CD4-positive, alpha-beta T cell (primary cell): ENCODE measurements at regions not wholly inside any gene's neighbourhood (a gene's known extent, or its start where the extent isn't known, plus 50 kb on each side); places are given as distances from the start of the nearest gene placed in this dataset.

Experiments used
- ATAC-seq: fragments of 200-7000 bp; cut with Tn5 transposase; one replicate; pipeline ENCODE4 v1.10.0; 2022; ENCODE audit warnings: mild to moderate bottlenecking; ENCODE audit not compliant: poor library complexity
- CTCF ChIA-PET: fragments of 350-600 bp; sonication (Branson Sonifier 250); formaldehyde crosslinking; loops from one replicate; lab custom pipeline; 2021; ENCODE audit warnings: antibody characterized with exemption, inconsistent platforms; lab: Charles Lee
- POLR2A ChIA-PET: fragments of 350-600 bp; sonication (Branson Sonifier 250); formaldehyde crosslinking; loops from one replicate; lab custom pipeline; 2021; ENCODE audit warnings: antibody characterized with exemption, inconsistent platforms; lab: Charles Lee
- DNase-seq, 14 experiments: peaks; one replicate each; pipeline ENCODE4 v3.0.0-alpha.2; 2013 to 2020; ENCODE audit warnings: mixed read lengths in 2 of 14
- H3K27ac ChIP-seq, 2 donors: one replicate each; pipeline versions ENCODE4 v1.5.1 to v1.7.0; 2013; ENCODE audit warnings: low read length in 2 of 2, low read depth in 1 of 2, mild to moderate bottlenecking in 1 of 2
- H3K27me3 ChIP-seq, 2 experiments: 1 replicate in 1 of 2; 2 replicates in 1 of 2; pipeline versions ENCODE4 v1.6.1 to v1.7.0; 2013; ENCODE audit warnings: low read length in 2 of 2, control low read depth in 1 of 2, mild to moderate bottlenecking in 1 of 2, moderate library complexity in 1 of 2; ENCODE audit not compliant: insufficient read depth in 2 of 2, control insufficient read depth in 1 of 2
- H3K36me3 ChIP-seq: one replicate; pipeline ENCODE4 v1.6.1; 2013; ENCODE audit warnings: low read length, control low read depth; ENCODE audit not compliant: insufficient read depth
- H3K4me1 ChIP-seq: one replicate; pipeline ENCODE4 v1.6.1; 2013; ENCODE audit warnings: low read length, control low read depth; ENCODE audit not compliant: insufficient read depth
- H3K4me3 ChIP-seq: one replicate; pipeline ENCODE4 v1.5.1; 2013; ENCODE audit warnings: mild to moderate bottlenecking, low read length, moderate library complexity
- H3K9me3 ChIP-seq, 2 experiments: 1 replicate in 1 of 2; 2 replicates in 1 of 2; pipeline versions ENCODE4 v1.6.1 to v1.7.0; 2013; ENCODE audit warnings: low read length in 2 of 2, mild to moderate bottlenecking in 2 of 2, control low read depth in 1 of 2, moderate library complexity in 1 of 2; ENCODE audit not compliant: control insufficient read depth in 1 of 2, insufficient read depth in 1 of 2
- H3K27ac Mint-ChIP-seq: one replicate; pipeline ENCODE4 v1.8.0; 2020; ENCODE audit warnings: mixed read lengths
- H3K27me3 Mint-ChIP-seq: one replicate; pipeline ENCODE4 v1.8.0; 2021; ENCODE audit warnings: mixed read lengths
- H3K36me3 Mint-ChIP-seq: one replicate; pipeline ENCODE4 v1.8.0; 2021; ENCODE audit warnings: low read depth, mixed read lengths
- H3K4me1 Mint-ChIP-seq: one replicate; pipeline ENCODE4 v1.8.0; 2021; ENCODE audit warnings: low read depth, mixed read lengths
- H3K4me3 Mint-ChIP-seq: one replicate; pipeline ENCODE4 v1.8.0; 2020; ENCODE audit warnings: mild to moderate bottlenecking, mixed read lengths
- H3K9me3 Mint-ChIP-seq: one replicate; pipeline ENCODE4 v1.8.0; 2020; ENCODE audit warnings: mixed read lengths
- intact Hi-C, 2 experiments: fragments of 100-400 bp; cut with DNase I in 1 of 2; cut with micrococcal nuclease in 1 of 2; formaldehyde crosslinking; loops; one replicate each; pipeline versions ENCODE4 v1.15.1 to v1.9.0; 2023 to 2025; cut with DNase I, micrococcal nuclease
- TF ChIP-seq, protein P1 (sequence below): fragments of 200-600 bp; IDR thresholded peaks from one replicate; pipeline ENCODE4 v1.8.0; 2022; ENCODE audit warnings: antibody characterized with exemption, mild to moderate bottlenecking

DNA sequence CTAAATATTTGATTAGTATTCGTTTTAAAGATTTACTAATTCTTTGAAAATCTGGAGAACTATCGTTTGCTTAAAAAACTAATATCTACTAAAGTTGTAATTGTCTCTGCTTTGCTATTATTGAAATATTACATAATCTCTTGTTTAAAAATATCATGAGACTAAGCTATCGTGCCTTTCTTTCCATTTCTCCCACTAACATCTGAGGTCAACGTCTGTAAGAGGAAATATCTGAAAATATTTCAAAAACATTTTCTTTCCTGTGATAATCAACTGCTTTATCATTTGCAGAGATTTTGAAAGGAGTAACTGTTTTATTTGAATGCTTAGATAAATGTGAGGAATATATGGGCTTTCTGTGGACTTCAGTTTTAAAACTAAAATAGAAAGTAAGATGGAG lies 694.1 kb downstream of the USP25 start:
- Mint-ChIP-seq H3K36me3 (no peaks in the 10 kb centered on the region), H3K27ac (no peak overlapping the region), H3K27me3 (no peaks in the 10 kb centered on the region), H3K9me3 (no peaks in the 10 kb centered on the region), H3K4me3 (no peak overlapping the region), H3K4me1 (no peaks in the 10 kb centered on the region)
- TF ChIP-seq, protein P1, sequence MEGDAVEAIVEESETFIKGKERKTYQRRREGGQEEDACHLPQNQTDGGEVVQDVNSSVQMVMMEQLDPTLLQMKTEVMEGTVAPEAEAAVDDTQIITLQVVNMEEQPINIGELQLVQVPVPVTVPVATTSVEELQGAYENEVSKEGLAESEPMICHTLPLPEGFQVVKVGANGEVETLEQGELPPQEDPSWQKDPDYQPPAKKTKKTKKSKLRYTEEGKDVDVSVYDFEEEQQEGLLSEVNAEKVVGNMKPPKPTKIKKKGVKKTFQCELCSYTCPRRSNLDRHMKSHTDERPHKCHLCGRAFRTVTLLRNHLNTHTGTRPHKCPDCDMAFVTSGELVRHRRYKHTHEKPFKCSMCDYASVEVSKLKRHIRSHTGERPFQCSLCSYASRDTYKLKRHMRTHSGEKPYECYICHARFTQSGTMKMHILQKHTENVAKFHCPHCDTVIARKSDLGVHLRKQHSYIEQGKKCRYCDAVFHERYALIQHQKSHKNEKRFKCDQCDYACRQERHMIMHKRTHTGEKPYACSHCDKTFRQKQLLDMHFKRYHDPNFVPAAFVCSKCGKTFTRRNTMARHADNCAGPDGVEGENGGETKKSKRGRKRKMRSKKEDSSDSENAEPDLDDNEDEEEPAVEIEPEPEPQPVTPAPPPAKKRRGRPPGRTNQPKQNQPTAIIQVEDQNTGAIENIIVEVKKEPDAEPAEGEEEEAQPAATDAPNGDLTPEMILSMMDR, result no peak
- Histone ChIP-seq H3K4me1 (no peaks in the 10 kb centered on the region), H3K9me3 (no peaks in the 10 kb centered on the region), H3K27me3 (no peaks in the 10 kb centered on the region), H3K27ac (no peak overlapping the region), H3K4me3 (no peak overlapping the region), H3K36me3 (no peaks in the 10 kb centered on the region)
- POLR2A ChIA-PET, result no interaction called here
- CTCF ChIA-PET, result no interaction called here
- intact Hi-C loops, result no loop called here
- ATAC-seq (no peak), DNase-seq (no peak)

DNA sequence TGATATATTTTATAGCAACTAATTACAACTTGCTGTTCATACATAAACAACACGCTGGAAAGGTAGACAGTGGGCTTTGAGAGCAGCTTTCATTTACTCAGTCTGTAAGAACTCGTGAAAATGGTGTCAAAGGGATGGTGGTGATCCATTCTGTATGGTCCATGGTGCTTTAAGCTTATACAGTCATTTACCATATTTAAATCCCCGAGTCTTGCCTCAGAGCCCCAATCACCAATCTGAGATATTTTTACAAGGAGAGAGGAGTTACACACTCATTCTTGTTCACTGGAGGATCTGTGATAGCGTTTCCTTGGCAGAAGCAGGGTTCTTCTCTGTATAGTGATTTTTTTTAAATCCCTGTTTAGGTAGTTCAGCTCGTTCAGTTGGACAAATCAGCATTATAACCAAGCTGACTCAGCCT lies 694.6 kb downstream of the USP25 start:
- Histone ChIP-seq H3K9me3 (no peaks in the 10 kb centered on the region), H3K27ac (no peak overlapping the region), H3K27me3 (no peaks in the 10 kb centered on the region), H3K36me3 (no peaks in the 10 kb centered on the region), H3K4me1 (no peaks in the 10 kb centered on the region), H3K4me3 (no peak overlapping the region)
- POLR2A ChIA-PET, result no interaction called here
- H3K36me3 Mint-ChIP-seq, result no peaks in the 10 kb centered on the region
- no peak overlapping the region for H3K27ac Mint-ChIP-seq
- DNase-seq (no peak), ATAC-seq (no peak)
- H3K9me3 Mint-ChIP-seq, result no peaks in the 10 kb centered on the region
- intact Hi-C loops, result no loop called here
- H3K4me3 Mint-ChIP-seq, result no peak overlapping the region
- CTCF ChIA-PET, result no interaction called here
- no peaks in the 10 kb centered on the region for H3K27me3 Mint-ChIP-seq
- TF ChIP-seq, protein P1, result no peak
- H3K4me1 Mint-ChIP-seq, result no peaks in the 10 kb centered on the region

DNA sequence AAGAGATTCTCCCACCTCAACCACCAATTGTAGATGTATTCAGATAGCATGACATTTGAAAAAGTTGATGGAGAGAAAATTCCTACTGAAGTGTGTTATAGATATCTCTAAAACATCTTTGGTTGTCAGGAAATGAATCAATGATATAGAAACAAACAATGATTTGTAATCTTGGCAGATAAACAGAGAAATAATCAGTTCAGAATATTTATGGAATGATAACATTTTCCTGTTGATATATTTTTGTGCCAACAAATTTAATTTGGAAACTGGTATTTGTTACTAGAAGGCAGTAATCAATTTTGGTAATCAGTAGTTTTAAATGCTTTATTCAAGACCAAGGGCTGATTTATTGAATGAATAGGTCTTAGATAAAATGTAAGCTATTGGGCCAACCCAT lies 695.6 kb downstream of the USP25 start:
- H3K9me3 ChIP-seq, result no peaks in the 10 kb centered on the region
- POLR2A ChIA-PET, result no interaction called here
- TF ChIP-seq, protein P1, result no peak
- no peak overlapping the region for H3K27ac Mint-ChIP-seq
- ATAC-seq, result no peak
- H3K27ac ChIP-seq, result no peak overlapping the region
- H3K27me3 ChIP-seq, result no peaks in the 10 kb centered on the region
- H3K36me3 Mint-ChIP-seq, result no peaks in the 10 kb centered on the region
- no peaks in the 10 kb centered on the region for H3K4me1 Mint-ChIP-seq
- no peaks in the 10 kb centered on the region for H3K9me3 Mint-ChIP-seq
- no peak overlapping the region for H3K4me3 ChIP-seq
- H3K4me1 ChIP-seq, result no peaks in the 10 kb centered on the region
- CTCF ChIA-PET, result no interaction called here
- no peaks in the 10 kb centered on the region for H3K27me3 Mint-ChIP-seq
- DNase-seq, result no peak
- H3K4me3 Mint-ChIP-seq, result no peak overlapping the region
- no peaks in the 10 kb centered on the region for H3K36me3 ChIP-seq
- intact Hi-C loops, result no loop called here
